HG02973 (cell line): ENCODE measurements at regions not wholly inside any gene's neighbourhood (a gene's known extent, or its start where the extent isn't known, plus 50 kb on each side); places are given as distances from the start of the nearest gene placed in this dataset.
"Not testable (repeated sequence)": the region's sequence is repeated elsewhere in the genome, so short reads cannot be mapped to it uniquely, and the experiment has no call there.

Experiments used
- ATAC-seq: cut with Tn5 transposase; IDR thresholded peaks from one replicate; pipeline ENCODE4 v1.9.1; 2021; ENCODE audit warnings: moderate library complexity; ENCODE audit not compliant: unreplicated experiment

- no peak for ATAC-seq
Measured at GRCh38 chr13:104592545-104593250, 1526.5 kb upstream of the SLC10A2 start.

- ATAC-seq, result no peak
Measured at GRCh38 chr13:104592127-104592526, 1525.9 kb upstream of the SLC10A2 start.

GRCh38 chr13:104586051-104586746, 1520.0 kb upstream of the SLC10A2 start:
- no peak for ATAC-seq

GRCh38 chr13:104584481-104584880, 1518.3 kb upstream of the SLC10A2 start:
- no peak for ATAC-seq

- ATAC-seq, result no peak
Measured at GRCh38 chr13:104580931-104581330, 1514.7 kb upstream of the SLC10A2 start.

- ATAC-seq, result no peak
Measured at GRCh38 chr13:104577071-104577815, 1511.0 kb upstream of the SLC10A2 start.

GRCh38 chr13:104571893-104572229, 1505.6 kb upstream of the SLC10A2 start:
- ATAC-seq, result no peak

- no peak for ATAC-seq
Measured at GRCh38 chr13:104571161-104571892, 1505.1 kb upstream of the SLC10A2 start.

GRCh38 chr13:104567114-104567513, 1500.9 kb upstream of the SLC10A2 start:
- ATAC-seq, result no peak

GRCh38 chr13:104565888-104566287, 1499.7 kb upstream of the SLC10A2 start:
- no peak for ATAC-seq

GRCh38 chr13:104553896-104554295, 1487.7 kb upstream of the SLC10A2 start:
- ATAC-seq, result no peak

GRCh38 chr13:104553186-104553585, 1487.0 kb upstream of the SLC10A2 start:
- ATAC-seq, result no peak

- ATAC-seq, result no peak
Measured at GRCh38 chr13:104534847-104535246, 1468.6 kb upstream of the SLC10A2 start.

GRCh38 chr13:104532132-104532531, 1465.9 kb upstream of the SLC10A2 start:
- ATAC-seq, result no peak

GRCh38 chr13:104530741-104531140, 1464.5 kb upstream of the SLC10A2 start:
- no peak for ATAC-seq

GRCh38 chr13:104526561-104526960, 1460.3 kb upstream of the SLC10A2 start:
- no peak for ATAC-seq

- no peak for ATAC-seq
Measured at GRCh38 chr13:104525467-104525866, 1459.2 kb upstream of the SLC10A2 start.

GRCh38 chr13:104522235-104523072, 1456.2 kb upstream of the SLC10A2 start:
- no peak for ATAC-seq

- ATAC-seq, result no peak
Measured at GRCh38 chr13:104510422-104510821, 1444.2 kb upstream of the SLC10A2 start.

GRCh38 chr13:104493502-104493901, 1427.3 kb upstream of the SLC10A2 start:
- ATAC-seq, result not testable (repeated sequence)
